H1 (cell line): ENCODE measurements at regions not wholly inside any gene's neighbourhood (a gene's known extent, or its start where the extent isn't known, plus 50 kb on each side); places are given as distances from the start of the nearest gene placed in this dataset.

Experiments used
- CTCF ChIA-PET: fragments of 300-600 bp; sonication (Branson Sonifier 250); formaldehyde crosslinking; loops from one replicate; lab custom pipeline; 2021; ENCODE audit not compliant: partially characterized antibody; lab: Charles Lee
- POLR2A ChIA-PET: fragments of 300-600 bp; sonication (Branson Sonifier 250); formaldehyde crosslinking; loops from one replicate; lab custom pipeline; 2021; ENCODE audit warnings: inconsistent platforms; ENCODE audit not compliant: partially characterized antibody; lab: Charles Lee
- DNase-seq, 2 experiments: peaks; one replicate each; pipeline versions ENCODE4 v3.0.0 to v3.0.0-alpha.2; 2010 to 2022; ENCODE audit warnings: low spot score in 2 of 2, low read depth in 1 of 2, mixed read lengths in 1 of 2
- FAIRE-seq: peaks from 2 replicates; lab custom pipeline; 2011; peaks lifted over from hg19 to GRCh38; lab: Jason Lieb, UNC
- H2AFZ ChIP-seq: 2 replicates; pipeline ENCODE4 v1.8.1; 2012; ENCODE audit warnings: low read length, inconsistent platforms
- H2AK5ac ChIP-seq: 2 replicates; pipeline ENCODE4 v1.6.1; 2013; ENCODE audit warnings: low read depth, low read length
- H2BK120ac ChIP-seq: replicated peaks from 2 replicates; pipeline ENCODE3; 2013; ENCODE audit warnings: low read depth, low read length, inconsistent platforms
- H2BK12ac ChIP-seq: 2 replicates; pipeline ENCODE4 v1.6.1; 2013; ENCODE audit warnings: low read depth, low read length
- H2BK15ac ChIP-seq: 2 replicates; pipeline ENCODE4 v1.6.1; 2013; ENCODE audit warnings: low read length
- H2BK20ac ChIP-seq: 2 replicates; pipeline ENCODE4 v1.6.1; 2013; ENCODE audit warnings: low read length
- H2BK5ac ChIP-seq: 2 replicates; pipeline ENCODE4 v1.6.1; 2013; ENCODE audit warnings: low read depth, low read length
- H3K14ac ChIP-seq: 2 replicates; pipeline ENCODE4 v1.6.1; 2013; ENCODE audit warnings: inconsistent platforms; ENCODE audit not compliant: insufficient read length
- H3K18ac ChIP-seq: 2 replicates; pipeline ENCODE4 v1.6.1; 2013; ENCODE audit warnings: low read length; ENCODE audit errors: extremely low read depth
- H3K23ac ChIP-seq: 2 replicates; pipeline ENCODE4 v1.6.1; 2013; ENCODE audit warnings: inconsistent platforms; ENCODE audit not compliant: insufficient read length
- H3K23me2 ChIP-seq: 2 replicates; pipeline ENCODE4 v1.6.1; 2013; ENCODE audit warnings: low read depth, low read length
- H3K27ac ChIP-seq: 2 replicates; pipeline ENCODE4 v1.6.1; 2011; ENCODE audit warnings: low read depth, low read length, inconsistent platforms
- H3K27me3 ChIP-seq, 4 experiments: replicated peaks in 1 of 4; 1 replicate in 1 of 4; 2 replicates in 3 of 4; pipeline versions ENCODE4 v1.6.1 to v1.8.1; 2011 to 2013; ENCODE audit warnings: low read length in 3 of 4, mild to moderate bottlenecking in 3 of 4, inconsistent platforms in 2 of 4, mixed read lengths in 2 of 4, moderate library complexity in 1 of 4; ENCODE audit not compliant: control insufficient read depth in 3 of 4, insufficient read depth in 3 of 4; ENCODE audit errors: extremely low read depth in 1 of 4
- H3K36me3 ChIP-seq, 4 experiments: 2 replicates each; pipeline versions ENCODE4 v1.6.1 to v1.8.1; 2011 to 2013; ENCODE audit warnings: mild to moderate bottlenecking in 4 of 4, low read length in 3 of 4, moderate library complexity in 2 of 4, control low read depth in 1 of 4, inconsistent platforms in 1 of 4; ENCODE audit not compliant: insufficient read depth in 4 of 4, control insufficient read depth in 2 of 4
- H3K4ac ChIP-seq: replicated peaks from 2 replicates; pipeline ENCODE3; 2013; ENCODE audit warnings: low read length, low read depth, mixed read lengths, inconsistent platforms; ENCODE audit not compliant: insufficient read length
- H3K4me1 ChIP-seq, 4 experiments: replicated peaks in 1 of 4; 1 replicate in 1 of 4; 2 replicates in 3 of 4; pipeline versions ENCODE4 v1.6.1 to v1.8.1; 2011 to 2013; ENCODE audit warnings: low read length in 3 of 4, inconsistent platforms in 2 of 4, mixed read lengths in 1 of 4; ENCODE audit not compliant: insufficient read depth in 4 of 4, control insufficient read depth in 3 of 4
- H3K4me2 ChIP-seq, 2 experiments: 2 replicates each; pipeline versions ENCODE4 v1.6.1 to v1.8.1; 2011 to 2013; ENCODE audit warnings: low read depth in 2 of 2, low read length in 2 of 2, control low read depth in 1 of 2, inconsistent platforms in 1 of 2, mild to moderate bottlenecking in 1 of 2; ENCODE audit not compliant: insufficient read depth in 1 of 2
- H3K4me3 ChIP-seq, 4 experiments: fragments of 200-600, 300-600 bp in 1 of 4; sonication (generic), shearing (Covaris generic), sonication (Bioruptor Twin) in 1 of 4; 2 replicates each; pipeline versions ENCODE4 v1.5.1 to v1.8.1; 2011 to 2016; ENCODE audit warnings: low read length in 4 of 4, low read depth in 3 of 4, control low read depth in 2 of 4, inconsistent platforms in 2 of 4, mild to moderate bottlenecking in 2 of 4, mixed read lengths in 1 of 4, moderate library complexity in 1 of 4; ENCODE audit not compliant: insufficient read depth in 2 of 4; ENCODE audit errors: extremely low read depth in 1 of 4
- H3K56ac ChIP-seq: replicated peaks from 2 replicates; pipeline ENCODE3; 2013; ENCODE audit warnings: low read depth, mild to moderate bottlenecking, mixed read lengths, low read length, inconsistent platforms; ENCODE audit not compliant: insufficient read length
- H3K79me1 ChIP-seq: 2 replicates; pipeline ENCODE4 v1.6.1; 2013; ENCODE audit warnings: low read depth, low read length, control low read depth
- H3K79me2 ChIP-seq, 2 experiments: 2 replicates each; pipeline versions ENCODE4 v1.6.1 to v1.8.1; 2012 to 2013; ENCODE audit warnings: low read length in 2 of 2, mild to moderate bottlenecking in 2 of 2, inconsistent platforms in 1 of 2; ENCODE audit not compliant: insufficient read depth in 2 of 2, control insufficient read depth in 1 of 2
- H3K9ac ChIP-seq, 4 experiments: replicated peaks in 1 of 4; 1 replicate in 1 of 4; 2 replicates in 3 of 4; pipeline versions ENCODE4 v1.6.1 to v1.8.1; 2011 to 2013; ENCODE audit warnings: low read depth in 3 of 4, low read length in 3 of 4, control low read depth in 2 of 4, mild to moderate bottlenecking in 2 of 4, moderate library complexity in 2 of 4, inconsistent platforms in 1 of 4; ENCODE audit errors: extremely low read depth in 1 of 4
- H3K9me3 ChIP-seq, 2 experiments: 2 replicates each; pipeline versions ENCODE4 v1.6.1 to v1.8.1; 2012 to 2013; ENCODE audit warnings: mild to moderate bottlenecking in 2 of 2, moderate library complexity in 2 of 2, control low read depth in 1 of 2, inconsistent platforms in 1 of 2, low read depth in 1 of 2, low read length in 1 of 2, mixed read lengths in 1 of 2; ENCODE audit not compliant: insufficient read depth in 2 of 2
- H4K20me1 ChIP-seq, 2 experiments: replicated peaks in 1 of 2; 2 replicates each; pipeline versions ENCODE3 to v1.8.1; 2011 to 2013; ENCODE audit warnings: inconsistent platforms in 2 of 2, low read length in 2 of 2, mild to moderate bottlenecking in 1 of 2; ENCODE audit not compliant: insufficient read depth in 2 of 2, control insufficient read depth in 1 of 2
- H4K5ac ChIP-seq: 2 replicates; pipeline ENCODE4 v1.6.1; 2013; ENCODE audit warnings: low read length, low read depth, mixed read lengths, inconsistent platforms; ENCODE audit not compliant: insufficient read length
- H4K8ac ChIP-seq: 2 replicates; pipeline ENCODE4 v1.8.0; 2013; ENCODE audit warnings: mild to moderate bottlenecking, moderate library complexity, low read length, inconsistent platforms; ENCODE audit not compliant: insufficient read depth; ENCODE audit errors: extremely low read depth
- H4K91ac ChIP-seq: replicated peaks from 2 replicates; pipeline ENCODE3; 2013; ENCODE audit warnings: low read length, mixed read lengths, inconsistent platforms; ENCODE audit not compliant: insufficient read length
- ASH2L ChIP-seq: fragments of 200-600, 300-600 bp; sonication (generic); IDR thresholded peaks from one replicate; pipeline ENCODE4 v1.7.1; 2017; ENCODE audit warnings: low read length
- ATF2 ChIP-seq: IDR thresholded peaks from 2 replicates; pipeline ENCODE4 v1.6.1; 2012; ENCODE audit warnings: low read length, inconsistent platforms
- BCL11A ChIP-seq, 2 experiments: IDR thresholded peaks; one replicate each; pipeline ENCODE4 v1.6.1; 2011; ENCODE audit warnings: low read depth in 2 of 2, low read length in 2 of 2, mild to moderate bottlenecking in 2 of 2
- CEBPB ChIP-seq: IDR thresholded peaks from 2 replicates; pipeline ENCODE4 v1.6.1; 2012; ENCODE audit warnings: low read depth, low read length
- CHD2 ChIP-seq: IDR thresholded peaks from 2 replicates; pipeline ENCODE4 v1.6.1; 2012; ENCODE audit warnings: low read length, improper control_type of control experiment
- EZH2 ChIP-seq: fragments of 200-600 bp; sonication (generic); IDR thresholded peaks from 2 replicates; pipeline ENCODE4 v1.7.1; 2012; ENCODE audit warnings: low read depth, mild to moderate bottlenecking, moderate library complexity, low read length, inconsistent platforms; ENCODE audit not compliant: severe bottlenecking
- FOSL1 ChIP-seq: IDR thresholded peaks from 2 replicates; pipeline ENCODE4 v1.6.1; 2011; ENCODE audit warnings: mild to moderate bottlenecking, low read depth, low read length, moderate library complexity; ENCODE audit not compliant: insufficient read depth
- NANOG ChIP-seq: IDR thresholded peaks from 2 replicates; pipeline ENCODE4 v1.6.1; 2011; ENCODE audit warnings: low read length, low read depth, mild to moderate bottlenecking, inconsistent platforms; ENCODE audit not compliant: insufficient read depth, poor library complexity, severe bottlenecking
- POLR2A ChIP-seq, 2 experiments: IDR thresholded peaks; 1 replicate in 1 of 2; 2 replicates in 1 of 2; pipeline ENCODE4 v1.6.1; 2011; ENCODE audit warnings: low read depth in 2 of 2, low read length in 2 of 2, mild to moderate bottlenecking in 2 of 2; ENCODE audit errors: control extremely low read depth in 1 of 2
- POU5F1 ChIP-seq: IDR thresholded peaks from 2 replicates; pipeline ENCODE4 v1.6.1; 2011; ENCODE audit warnings: low read depth, mild to moderate bottlenecking, low read length, moderate library complexity
- RFX5 ChIP-seq: IDR thresholded peaks from 2 replicates; pipeline ENCODE4 v1.6.1; 2011; ENCODE audit warnings: low read depth, low read length, improper control_type of control experiment, borderline replicate concordance
- RNF2 ChIP-seq: fragments of 200-900, 300-1000 bp; sonication (generic); IDR thresholded peaks from 2 replicates; pipeline ENCODE4 v1.7.1; 2016; ENCODE audit warnings: borderline replicate concordance, low read depth, mild to moderate bottlenecking, antibody characterized with exemption, low read length; ENCODE audit not compliant: poor library complexity, severe bottlenecking; ENCODE audit errors: missing control alignments
- TAF7 ChIP-seq: optimal IDR thresholded peaks from 2 replicates; pipeline ENCODE3; 2011; ENCODE audit warnings: low read depth, mild to moderate bottlenecking, inconsistent platforms, low read length, moderate library complexity, borderline replicate concordance
- WGBS, 2 experiments: shearing (Covaris generic) in 1 of 2; methylation state at CpG; one replicate each; pipeline versions ENCODE4 v1.1.6 to v1.1.7; 2013 to 2015; ENCODE audit warnings: low lambda C conversion rate in 2 of 2, mixed read lengths in 2 of 2, inconsistent platforms in 1 of 2, low coverage in 1 of 2, missing lambda C conversion rate in 1 of 2; ENCODE audit not compliant: insufficient replicate concordance in 2 of 2, insufficient coverage in 1 of 2, insufficient read length in 1 of 2; ENCODE audit errors: extremely low coverage in 1 of 2, missing lambda C conversion rate in 1 of 2; 5-methylcytosine and 5-hydroxymethylcytosine counted together

- Histone ChIP-seq H3K79me2 (no peaks in the 10 kb centered on the region), H3K4me3 (no peak overlapping the region), H2BK15ac (no peak overlapping the region), H3K9me3 (no peaks in the 10 kb centered on the region), H3K27ac (no peak overlapping the region), H3K4me2 (no peak overlapping the region), H3K4me1 (no peaks in the 10 kb centered on the region; a peak in 1 of 7 replicates), H3K79me1 (no peaks in the 10 kb centered on the region), H3K23me2 (no peaks in the 10 kb centered on the region), H2BK5ac (no peak overlapping the region), H3K56ac (no peak overlapping the region), H4K5ac (no peak overlapping the region), H3K36me3 (no peaks in the 10 kb centered on the region), H3K23ac (no peak overlapping the region), H2BK120ac (no peak overlapping the region), H2BK12ac (no peak overlapping the region), H4K8ac (no peak overlapping the region), H2AFZ (no peak overlapping the region), H3K18ac (no peak overlapping the region), H2AK5ac (no peak overlapping the region), H3K14ac (no peak overlapping the region), H3K4ac (no peak overlapping the region), H2BK20ac (no peak overlapping the region), H4K20me1 (no peaks in the 10 kb centered on the region), H3K27me3 (no peaks in the 10 kb centered on the region), H3K9ac (no peak overlapping the region), H4K91ac (no peak overlapping the region)
- ChIA-PET CTCF (interaction anchor here (1.0 to 3.4 kb wide), 7 partner anchors 10 to 263 kb away, joined by 3 to 24 read pairs (median 4); no protein-coding TSS in a partner anchor), POLR2A (no interaction called here)
- DNase-seq (no peak), FAIRE-seq (no peak)
- WGBS, 2 experiments: 33% methylated on average over 2 of the region's 2 CpGs; no CpG with 5 or more reads in 1 of the 2 experiments
- TF ChIP-seq CEBPB (no peak), FOSL1 (no peak), CHD2 (no peak), POLR2A (IDR thresholded peaks at IDR 0.05; ENCODE audit: control extremely low read depth in 1 of 2, low read depth in 2 of 2, low read length in 2 of 2) (no peak), ATF2 (no peak), TAF7 (no peak), BCL11A (IDR thresholded peaks at IDR 0.05; ENCODE audit: low read depth in 2 of 2, low read length in 2 of 2) (no peak), RNF2 (no peak), POU5F1 (no peak), EZH2 (no peak), ASH2L (no peak), NANOG (no peak), RFX5 (no peak)
Measured at GRCh38 chr11:29018631-29019030, 910.4 kb downstream of the METTL15 start.
